ENCODE measurements at regions not wholly inside any gene's neighbourhood (a gene's known extent, or its start where the extent isn't known, plus 50 kb on each side); places are given as distances from the start of the nearest gene placed in this dataset.

- TF ChIP-seq POLR2A (IDR thresholded peaks at IDR 0.05): no peak
- TF ChIP-seq, protein P1, sequence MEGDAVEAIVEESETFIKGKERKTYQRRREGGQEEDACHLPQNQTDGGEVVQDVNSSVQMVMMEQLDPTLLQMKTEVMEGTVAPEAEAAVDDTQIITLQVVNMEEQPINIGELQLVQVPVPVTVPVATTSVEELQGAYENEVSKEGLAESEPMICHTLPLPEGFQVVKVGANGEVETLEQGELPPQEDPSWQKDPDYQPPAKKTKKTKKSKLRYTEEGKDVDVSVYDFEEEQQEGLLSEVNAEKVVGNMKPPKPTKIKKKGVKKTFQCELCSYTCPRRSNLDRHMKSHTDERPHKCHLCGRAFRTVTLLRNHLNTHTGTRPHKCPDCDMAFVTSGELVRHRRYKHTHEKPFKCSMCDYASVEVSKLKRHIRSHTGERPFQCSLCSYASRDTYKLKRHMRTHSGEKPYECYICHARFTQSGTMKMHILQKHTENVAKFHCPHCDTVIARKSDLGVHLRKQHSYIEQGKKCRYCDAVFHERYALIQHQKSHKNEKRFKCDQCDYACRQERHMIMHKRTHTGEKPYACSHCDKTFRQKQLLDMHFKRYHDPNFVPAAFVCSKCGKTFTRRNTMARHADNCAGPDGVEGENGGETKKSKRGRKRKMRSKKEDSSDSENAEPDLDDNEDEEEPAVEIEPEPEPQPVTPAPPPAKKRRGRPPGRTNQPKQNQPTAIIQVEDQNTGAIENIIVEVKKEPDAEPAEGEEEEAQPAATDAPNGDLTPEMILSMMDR (IDR thresholded peaks at IDR 0.05): no peak
- H3K4me3 ChIP-seq: no peak overlapping the region
- no peaks in the 10 kb centered on the region for H3K9me3 ChIP-seq
- no peak overlapping the region for H3K27ac ChIP-seq
- no peaks in the 10 kb centered on the region for H3K36me3 ChIP-seq
- H3K27me3 ChIP-seq: no peaks in the 10 kb centered on the region
- no peak for DNase-seq
- H3K4me1 ChIP-seq: no peaks in the 10 kb centered on the region
Measured at GRCh38 chr1:195806060-195806459, 802.2 kb downstream of the KCNT2 start.

DNA sequence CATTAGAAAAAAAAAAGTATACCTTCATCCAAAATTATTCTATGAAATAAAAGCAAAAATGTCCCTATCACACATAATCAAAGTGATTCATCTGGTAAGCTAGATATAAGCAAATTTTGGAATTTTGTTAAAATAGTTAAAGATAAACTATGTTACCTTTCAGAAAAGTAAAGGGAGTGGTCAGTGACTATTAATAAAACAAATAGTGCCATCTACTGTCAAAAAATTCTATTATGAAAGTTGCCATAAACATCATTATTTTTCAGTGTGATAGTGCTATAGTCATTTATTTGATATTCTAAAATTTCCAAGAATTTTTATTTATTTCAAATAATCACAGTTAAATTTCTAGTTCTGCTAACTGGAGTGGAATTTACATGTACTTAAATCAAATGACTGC, 803.7 kb downstream of the KCNT2 start:
- no peaks in the 10 kb centered on the region for H3K27me3 ChIP-seq
- no peak overlapping the region for H3K4me3 ChIP-seq
- TF ChIP-seq, protein P1 (IDR thresholded peaks at IDR 0.05): peak in 1 of 6 experiments; percentile 6
- no peak for TF ChIP-seq POLR2A (IDR thresholded peaks at IDR 0.05)
- no peaks in the 10 kb centered on the region for H3K4me1 ChIP-seq
- no peaks in the 10 kb centered on the region for H3K36me3 ChIP-seq
- H3K27ac ChIP-seq: no peak overlapping the region
- no peak for DNase-seq
- no peaks in the 10 kb centered on the region for H3K9me3 ChIP-seq

- Histone ChIP-seq H3K4me1 (no peaks in the 10 kb centered on the region), H3K36me3 (no peaks in the 10 kb centered on the region), H3K27me3 (no peaks in the 10 kb centered on the region), H3K27ac (no peak overlapping the region), H3K9me3 (no peaks in the 10 kb centered on the region), H3K4me3 (no peak overlapping the region)
- TF ChIP-seq, protein P1 (IDR thresholded peaks at IDR 0.05): no peak
- no peak for TF ChIP-seq POLR2A (IDR thresholded peaks at IDR 0.05)
- DNase-seq: no peak
Measured at GRCh38 chr1:195799016-195799415, 809.2 kb downstream of the KCNT2 start.

DNA sequence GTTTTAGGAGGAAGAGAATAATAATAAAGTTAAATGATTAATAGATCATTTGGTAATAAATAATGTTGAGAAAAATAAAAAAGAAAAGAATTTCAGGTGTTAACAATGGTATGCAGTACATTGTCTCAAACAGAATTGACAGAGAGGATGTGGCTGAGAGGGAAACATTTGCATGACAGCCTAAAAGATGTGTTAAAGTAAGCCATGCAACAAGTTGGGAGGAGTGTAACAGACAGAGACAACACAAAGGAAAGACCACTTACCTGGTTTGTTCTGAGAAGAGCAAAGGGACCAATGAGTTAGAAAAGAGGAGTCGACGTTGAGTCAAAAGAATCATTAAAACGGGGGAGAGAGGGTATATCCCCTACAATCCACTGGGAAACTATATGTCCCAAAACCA, 814.0 kb downstream of the KCNT2 start:
- no peak for TF ChIP-seq POLR2A (IDR thresholded peaks at IDR 0.05)
- TF ChIP-seq, protein P1 (IDR thresholded peaks at IDR 0.05): no peak

DNA sequence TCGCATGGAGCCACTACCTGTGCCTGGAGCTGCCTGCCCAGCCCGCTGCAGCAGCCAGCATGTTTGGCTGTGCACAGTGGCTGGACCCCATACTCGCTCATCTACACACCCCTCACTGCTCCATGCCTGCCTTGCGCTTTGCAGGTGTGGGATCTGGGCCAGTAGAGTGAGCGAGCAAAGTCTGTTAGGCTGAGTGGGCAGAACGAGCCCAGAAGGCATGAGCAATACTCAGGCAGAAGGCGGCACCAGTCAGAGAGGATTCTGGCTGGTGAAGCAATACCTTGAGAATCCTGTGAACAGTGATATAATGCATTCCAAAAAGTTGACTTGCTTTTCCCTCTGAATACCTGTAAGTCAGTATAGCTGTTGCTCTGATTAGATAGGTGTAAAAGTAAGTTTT, 816.4 kb downstream of the KCNT2 start:
- Histone ChIP-seq H3K36me3 (no peaks in the 10 kb centered on the region), H3K9me3 (no peaks in the 10 kb centered on the region), H3K27me3 (no peaks in the 10 kb centered on the region), H3K27ac (no peak overlapping the region), H3K4me3 (no peak overlapping the region), H3K4me1 (no peaks in the 10 kb centered on the region)
- no peak for TF ChIP-seq POLR2A (IDR thresholded peaks at IDR 0.05)
- TF ChIP-seq, protein P1 (IDR thresholded peaks at IDR 0.05): no peak
- DNase-seq: no peak

More for the DNA sequence above, 814.0 kb downstream of the KCNT2 start:
- no peaks in the 10 kb centered on the region for H3K4me1 ChIP-seq
- H3K36me3 ChIP-seq: no peaks in the 10 kb centered on the region
- no peaks in the 10 kb centered on the region for H3K9me3 ChIP-seq
- H3K4me3 ChIP-seq: no peak overlapping the region
- H3K27ac ChIP-seq: no peak overlapping the region
- no peak for DNase-seq
- no peaks in the 10 kb centered on the region for H3K27me3 ChIP-seq

DNA sequence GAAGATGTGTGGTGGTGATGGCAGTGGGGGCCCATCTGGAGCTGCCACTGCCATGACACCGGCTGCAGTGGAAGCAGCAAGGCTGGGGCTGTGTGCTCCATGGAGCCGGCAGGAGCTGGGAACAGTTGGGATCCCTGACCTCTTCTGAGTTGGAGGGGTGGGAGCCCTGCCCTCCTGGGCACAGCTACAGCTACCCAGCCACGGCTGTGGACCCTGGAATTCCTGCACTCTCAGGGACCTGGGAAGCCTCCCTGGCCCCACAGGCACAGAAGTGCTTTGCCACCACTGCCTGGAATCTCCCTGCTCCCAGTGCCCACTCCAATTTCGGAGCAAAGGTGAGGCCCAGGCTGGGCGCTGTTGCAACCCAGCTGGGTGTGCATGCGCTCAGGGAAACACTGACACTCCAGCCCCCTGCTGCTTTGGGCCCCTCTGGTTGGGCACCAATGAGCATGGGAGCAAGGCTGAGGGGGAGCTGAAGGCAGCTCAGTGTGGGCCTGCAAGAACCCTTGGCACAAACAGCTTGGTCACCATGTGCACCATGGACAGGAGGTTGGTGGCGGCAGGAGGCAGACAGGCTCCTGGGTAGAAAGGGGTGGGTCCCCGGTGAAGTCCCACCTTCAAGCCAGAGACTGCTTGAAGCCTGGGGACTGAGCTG, 817.6 kb downstream of the KCNT2 start:
- Histone ChIP-seq H3K4me3 (no peak overlapping the region), H3K9me3 (no peaks in the 10 kb centered on the region), H3K4me1 (no peaks in the 10 kb centered on the region), H3K27me3 (no peaks in the 10 kb centered on the region), H3K36me3 (no peaks in the 10 kb centered on the region), H3K27ac (no peak overlapping the region)
- TF ChIP-seq POLR2A (IDR thresholded peaks at IDR 0.05): no peak
- TF ChIP-seq, protein P1 (IDR thresholded peaks at IDR 0.05): no peak
- DNase-seq: no peak
